GM23338 (cell line): ENCODE measurements at regions not wholly inside any gene's neighbourhood (a gene's known extent, or its start where the extent isn't known, plus 50 kb on each side); places are given as distances from the start of the nearest gene placed in this dataset.

Source experiments
- ATAC-seq: fragments of 200-7000 bp; cut with Tn5 transposase; 3 replicates; pipeline ENCODE4 v1.9.1; 2020
- DNase-seq: peaks from one replicate; pipeline ENCODE4 v3.0.0-alpha.2; 2015; ENCODE audit warnings: low spot score
- H2AFZ ChIP-seq: fragments of 200-600 bp; sonication (generic); 2 replicates; pipeline ENCODE4 v1.8.0; 2016; ENCODE audit warnings: antibody characterized with exemption, mild to moderate bottlenecking, moderate library complexity
- H3F3A ChIP-seq: fragments of 200-600 bp; sonication (generic); replicated peaks from 2 replicates; pipeline ENCODE4 v1.8.0; 2017; ENCODE audit warnings: antibody characterized with exemption, mixed run types, low read depth
- H3K27ac ChIP-seq: fragments of 200-600 bp; sonication (generic); 2 replicates; pipeline ENCODE4 v1.6.1; 2016; ENCODE audit warnings: low read depth
- H3K27me3 ChIP-seq: fragments of 200-600 bp; sonication (generic); 2 replicates; pipeline ENCODE4 v1.8.0; 2016; ENCODE audit warnings: mild to moderate bottlenecking, mixed run types, moderate library complexity; ENCODE audit not compliant: insufficient read depth
- H3K36me3 ChIP-seq: fragments of 200-600 bp; sonication (generic); 2 replicates; pipeline ENCODE4 v1.8.0; 2016; ENCODE audit warnings: mild to moderate bottlenecking; ENCODE audit not compliant: insufficient read depth
- H3K4me1 ChIP-seq: fragments of 200-600 bp; sonication (generic); 2 replicates; pipeline ENCODE4 v1.8.0; 2016; ENCODE audit warnings: mild to moderate bottlenecking, moderate library complexity; ENCODE audit not compliant: insufficient read depth
- H3K4me2 ChIP-seq: fragments of 200-600 bp; sonication (generic); 2 replicates; pipeline ENCODE4 v1.7.1; 2017; ENCODE audit warnings: mixed run types
- H3K4me3 ChIP-seq: fragments of 200-600 bp; sonication (generic); 2 replicates; pipeline ENCODE4 v1.6.1; 2016; ENCODE audit warnings: mixed run types
- H3K79me2 ChIP-seq: fragments of 200-600 bp; sonication (generic); replicated peaks from 2 replicates; pipeline ENCODE4 v1.8.0; 2017; ENCODE audit warnings: mild to moderate bottlenecking; ENCODE audit not compliant: insufficient read depth
- H3K9me2 ChIP-seq: fragments of 200-600 bp; sonication (generic); 2 replicates; pipeline ENCODE4 v1.8.0; 2017; ENCODE audit not compliant: insufficient read depth
- H4K20me1 ChIP-seq: fragments of 200-600 bp; sonication (generic); replicated peaks from 2 replicates; pipeline ENCODE4 v1.8.0; 2017; ENCODE audit warnings: mild to moderate bottlenecking; ENCODE audit not compliant: insufficient read depth
- H3K27ac Mint-ChIP-seq: 2 replicates; pipeline ENCODE4 v1.8.0; 2020; ENCODE audit warnings: inconsistent platforms, mild to moderate bottlenecking, moderate library complexity, mixed read lengths
- H3K27me3 Mint-ChIP-seq: 3 replicates; pipeline ENCODE4 v1.8.0; 2022; ENCODE audit warnings: low read depth, mild to moderate bottlenecking, moderate library complexity, mixed read lengths, inconsistent platforms; ENCODE audit not compliant: insufficient read depth, poor library complexity
- H3K36me3 Mint-ChIP-seq: 3 replicates; pipeline ENCODE4 v1.8.0; 2021; ENCODE audit warnings: low read depth, mild to moderate bottlenecking, inconsistent platforms, moderate library complexity, mixed read lengths
- H3K4me1 Mint-ChIP-seq: 3 replicates; pipeline ENCODE4 v1.8.0; 2020; ENCODE audit warnings: mild to moderate bottlenecking, inconsistent platforms, mixed read lengths
- H3K4me3 Mint-ChIP-seq: 3 replicates; pipeline ENCODE4 v1.8.0; 2021; ENCODE audit warnings: moderate library complexity, mild to moderate bottlenecking, inconsistent platforms, mixed read lengths
- H3K9me3 Mint-ChIP-seq: 3 replicates; pipeline ENCODE4 v1.8.0; 2020; ENCODE audit warnings: moderate library complexity, mild to moderate bottlenecking, inconsistent platforms, mixed read lengths
- CREB1 ChIP-seq: fragments of 250-450 bp; sonication (Bioruptor Pico); IDR thresholded peaks from 2 replicates; pipeline ENCODE4 v1.5.0; 2020; ENCODE audit warnings: low read depth, mild to moderate bottlenecking, moderate library complexity
- ETS1 ChIP-seq: IDR thresholded peaks from 2 replicates; pipeline ENCODE4 v1.6.1; 2016; ENCODE audit warnings: antibody characterized with exemption
- EZH2 ChIP-seq: fragments of 200-600 bp; sonication (generic); IDR thresholded peaks from one replicate; pipeline ENCODE4 v1.8.0; 2017; ENCODE audit warnings: antibody characterized with exemption, mild to moderate bottlenecking, low read depth; ENCODE audit not compliant: unreplicated experiment
- EZH2phosphoT487 ChIP-seq: fragments of 200-600 bp; sonication (generic); IDR thresholded peaks from one replicate; pipeline ENCODE4 v1.8.1; 2018; ENCODE audit warnings: antibody characterized with exemption; ENCODE audit not compliant: unreplicated experiment
- JUNB ChIP-seq: IDR thresholded peaks from one replicate; pipeline ENCODE4 v1.6.1; 2016; ENCODE audit warnings: antibody characterized with exemption; ENCODE audit not compliant: unreplicated experiment
- NANOG ChIP-seq: IDR thresholded peaks from 2 replicates; pipeline ENCODE4 v1.6.1; 2016; ENCODE audit warnings: antibody characterized with exemption, borderline replicate concordance
- STAT1 ChIP-seq: IDR thresholded peaks from one replicate; pipeline ENCODE4 v1.6.1; 2016; ENCODE audit warnings: antibody characterized with exemption; ENCODE audit not compliant: unreplicated experiment
- ZNF114 ChIP-seq: fragments of 250-450 bp; sonication (Bioruptor Pico); IDR thresholded peaks from 2 replicates; pipeline ENCODE4 v1.5.0; 2020; ENCODE audit warnings: mild to moderate bottlenecking, moderate library complexity
- ZNF331 ChIP-seq: fragments of 250-450 bp; sonication (Bioruptor Pico); IDR thresholded peaks from 2 replicates; pipeline ENCODE4 v1.5.0; 2020; ENCODE audit warnings: low read depth, mild to moderate bottlenecking, moderate library complexity
- TF ChIP-seq, protein P1 (sequence below): fragments of 250-450 bp; sonication (Bioruptor Pico); IDR thresholded peaks from 2 replicates; pipeline ENCODE4 v1.5.0; 2020; ENCODE audit warnings: mild to moderate bottlenecking, moderate library complexity

DNA sequence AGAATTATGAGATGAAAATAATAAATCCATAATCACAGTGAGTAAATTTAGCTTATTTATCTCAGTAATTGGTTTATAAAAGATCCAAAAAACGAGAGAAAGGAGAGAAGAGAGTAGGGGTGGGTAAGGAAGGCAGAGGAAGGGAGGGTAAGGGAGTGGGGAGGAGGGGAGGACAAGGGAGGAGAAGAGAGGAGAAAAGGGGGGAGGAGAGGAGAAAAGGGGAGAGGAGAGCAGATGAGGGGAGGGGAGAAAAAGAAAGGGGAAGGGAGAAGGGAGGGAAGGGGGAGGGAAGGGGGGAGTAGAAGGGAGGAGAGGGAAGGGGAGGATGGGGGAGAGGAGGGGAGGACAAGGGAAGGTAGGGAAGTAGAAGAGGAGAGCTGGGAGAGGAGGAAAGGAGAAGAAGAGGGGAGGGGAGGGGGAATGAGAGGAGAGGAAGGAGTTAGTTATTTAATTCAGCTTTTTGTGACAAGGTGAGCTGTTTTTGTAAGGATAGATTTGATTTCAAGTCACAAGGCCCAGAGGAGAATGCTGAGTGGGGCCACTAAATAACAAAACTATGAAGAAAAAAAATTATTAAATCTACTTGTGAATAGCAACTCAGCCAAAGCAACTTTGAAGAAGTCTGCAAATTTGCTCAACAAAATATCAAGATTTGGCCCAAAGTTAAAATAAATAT, 454.3 kb downstream of the ARAP2 start:
- no peak for ATAC-seq
- H3K27ac ChIP-seq = no peak overlapping the region
- TF ChIP-seq JUNB (no peak), EZH2 (no peak)
- Mint-ChIP-seq H3K27ac (no peak overlapping the region), H3K4me3 (no peak overlapping the region), H3K27me3 (no peaks in the 10 kb centered on the region), H3K9me3 (peaks cover 4% of the 10 kb centered on the region; the same call in 2 of the 3 replicates), H3K36me3 (no peaks in the 10 kb centered on the region), H3K4me1 (no peaks in the 10 kb centered on the region)
- H3K36me3 ChIP-seq = no peaks in the 10 kb centered on the region
- H2AFZ ChIP-seq = no peak overlapping the region
- H4K20me1 ChIP-seq = no peaks in the 10 kb centered on the region
- DNase-seq = no peak
- no peaks in the 10 kb centered on the region for H3F3A ChIP-seq
- no peak overlapping the region for H3K4me3 ChIP-seq
- no peaks in the 10 kb centered on the region for H3K27me3 ChIP-seq
- H3K4me1 ChIP-seq = no peaks in the 10 kb centered on the region
- H3K79me2 ChIP-seq = no peaks in the 10 kb centered on the region
- no peaks in the 10 kb centered on the region for H3K9me2 ChIP-seq
- H3K4me2 ChIP-seq = no peak overlapping the region

DNA sequence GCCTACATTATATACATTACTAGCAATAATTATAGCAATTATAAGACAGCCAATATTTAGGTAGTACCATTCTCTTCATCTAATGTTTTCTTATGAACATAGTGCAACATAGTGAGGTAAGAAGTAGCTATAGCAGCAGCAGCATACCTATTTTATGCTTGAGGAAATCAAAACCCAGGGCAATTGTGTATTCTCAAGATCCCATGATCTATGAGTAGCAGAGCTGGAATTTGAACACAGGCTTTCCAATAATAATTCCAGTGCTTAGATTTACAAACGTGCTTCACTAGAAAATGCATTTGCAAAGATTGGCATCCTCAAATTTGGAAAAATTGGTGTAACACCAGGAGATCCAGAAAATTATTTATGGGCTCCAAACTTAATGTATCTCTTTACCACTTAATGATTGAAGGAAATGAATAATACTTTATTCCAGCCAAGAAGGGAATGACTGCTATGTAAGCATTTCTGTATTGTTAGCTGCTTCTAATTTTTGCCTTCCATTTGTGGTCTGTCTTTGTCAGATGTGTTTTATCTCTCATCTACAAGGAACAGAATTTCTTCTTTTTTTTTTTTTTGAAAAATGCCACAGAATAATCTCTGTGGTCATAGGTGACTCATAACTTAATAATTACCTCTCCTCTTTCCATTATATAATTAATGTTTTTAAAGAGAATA, 451.1 kb downstream of the ARAP2 start:
- Histone ChIP-seq H3K4me3 (no peak overlapping the region), H3K4me1 (no peaks in the 10 kb centered on the region), H3F3A (no peaks in the 10 kb centered on the region), H3K27me3 (no peaks in the 10 kb centered on the region), H3K36me3 (no peaks in the 10 kb centered on the region), H2AFZ (no peak overlapping the region), H3K9me2 (no peaks in the 10 kb centered on the region), H4K20me1 (no peaks in the 10 kb centered on the region), H3K4me2 (no peak overlapping the region), H3K79me2 (no peaks in the 10 kb centered on the region), H3K27ac (no peak overlapping the region)
- ATAC-seq (no peak), DNase-seq (no peak)
- Mint-ChIP-seq H3K4me3 (no peak overlapping the region), H3K9me3 (peaks cover 23% of the 10 kb centered on the region), H3K4me1 (no peaks in the 10 kb centered on the region), H3K36me3 (peaks cover 13% of the 10 kb centered on the region; the same call in 2 of the 3 replicates), H3K27ac (no peak overlapping the region), H3K27me3 (no peaks in the 10 kb centered on the region)
- no peak for TF ChIP-seq STAT1
- TF ChIP-seq NANOG = no peak
- TF ChIP-seq CREB1 (CRISPR knock-in tag) = no peak
- TF ChIP-seq, protein P1, sequence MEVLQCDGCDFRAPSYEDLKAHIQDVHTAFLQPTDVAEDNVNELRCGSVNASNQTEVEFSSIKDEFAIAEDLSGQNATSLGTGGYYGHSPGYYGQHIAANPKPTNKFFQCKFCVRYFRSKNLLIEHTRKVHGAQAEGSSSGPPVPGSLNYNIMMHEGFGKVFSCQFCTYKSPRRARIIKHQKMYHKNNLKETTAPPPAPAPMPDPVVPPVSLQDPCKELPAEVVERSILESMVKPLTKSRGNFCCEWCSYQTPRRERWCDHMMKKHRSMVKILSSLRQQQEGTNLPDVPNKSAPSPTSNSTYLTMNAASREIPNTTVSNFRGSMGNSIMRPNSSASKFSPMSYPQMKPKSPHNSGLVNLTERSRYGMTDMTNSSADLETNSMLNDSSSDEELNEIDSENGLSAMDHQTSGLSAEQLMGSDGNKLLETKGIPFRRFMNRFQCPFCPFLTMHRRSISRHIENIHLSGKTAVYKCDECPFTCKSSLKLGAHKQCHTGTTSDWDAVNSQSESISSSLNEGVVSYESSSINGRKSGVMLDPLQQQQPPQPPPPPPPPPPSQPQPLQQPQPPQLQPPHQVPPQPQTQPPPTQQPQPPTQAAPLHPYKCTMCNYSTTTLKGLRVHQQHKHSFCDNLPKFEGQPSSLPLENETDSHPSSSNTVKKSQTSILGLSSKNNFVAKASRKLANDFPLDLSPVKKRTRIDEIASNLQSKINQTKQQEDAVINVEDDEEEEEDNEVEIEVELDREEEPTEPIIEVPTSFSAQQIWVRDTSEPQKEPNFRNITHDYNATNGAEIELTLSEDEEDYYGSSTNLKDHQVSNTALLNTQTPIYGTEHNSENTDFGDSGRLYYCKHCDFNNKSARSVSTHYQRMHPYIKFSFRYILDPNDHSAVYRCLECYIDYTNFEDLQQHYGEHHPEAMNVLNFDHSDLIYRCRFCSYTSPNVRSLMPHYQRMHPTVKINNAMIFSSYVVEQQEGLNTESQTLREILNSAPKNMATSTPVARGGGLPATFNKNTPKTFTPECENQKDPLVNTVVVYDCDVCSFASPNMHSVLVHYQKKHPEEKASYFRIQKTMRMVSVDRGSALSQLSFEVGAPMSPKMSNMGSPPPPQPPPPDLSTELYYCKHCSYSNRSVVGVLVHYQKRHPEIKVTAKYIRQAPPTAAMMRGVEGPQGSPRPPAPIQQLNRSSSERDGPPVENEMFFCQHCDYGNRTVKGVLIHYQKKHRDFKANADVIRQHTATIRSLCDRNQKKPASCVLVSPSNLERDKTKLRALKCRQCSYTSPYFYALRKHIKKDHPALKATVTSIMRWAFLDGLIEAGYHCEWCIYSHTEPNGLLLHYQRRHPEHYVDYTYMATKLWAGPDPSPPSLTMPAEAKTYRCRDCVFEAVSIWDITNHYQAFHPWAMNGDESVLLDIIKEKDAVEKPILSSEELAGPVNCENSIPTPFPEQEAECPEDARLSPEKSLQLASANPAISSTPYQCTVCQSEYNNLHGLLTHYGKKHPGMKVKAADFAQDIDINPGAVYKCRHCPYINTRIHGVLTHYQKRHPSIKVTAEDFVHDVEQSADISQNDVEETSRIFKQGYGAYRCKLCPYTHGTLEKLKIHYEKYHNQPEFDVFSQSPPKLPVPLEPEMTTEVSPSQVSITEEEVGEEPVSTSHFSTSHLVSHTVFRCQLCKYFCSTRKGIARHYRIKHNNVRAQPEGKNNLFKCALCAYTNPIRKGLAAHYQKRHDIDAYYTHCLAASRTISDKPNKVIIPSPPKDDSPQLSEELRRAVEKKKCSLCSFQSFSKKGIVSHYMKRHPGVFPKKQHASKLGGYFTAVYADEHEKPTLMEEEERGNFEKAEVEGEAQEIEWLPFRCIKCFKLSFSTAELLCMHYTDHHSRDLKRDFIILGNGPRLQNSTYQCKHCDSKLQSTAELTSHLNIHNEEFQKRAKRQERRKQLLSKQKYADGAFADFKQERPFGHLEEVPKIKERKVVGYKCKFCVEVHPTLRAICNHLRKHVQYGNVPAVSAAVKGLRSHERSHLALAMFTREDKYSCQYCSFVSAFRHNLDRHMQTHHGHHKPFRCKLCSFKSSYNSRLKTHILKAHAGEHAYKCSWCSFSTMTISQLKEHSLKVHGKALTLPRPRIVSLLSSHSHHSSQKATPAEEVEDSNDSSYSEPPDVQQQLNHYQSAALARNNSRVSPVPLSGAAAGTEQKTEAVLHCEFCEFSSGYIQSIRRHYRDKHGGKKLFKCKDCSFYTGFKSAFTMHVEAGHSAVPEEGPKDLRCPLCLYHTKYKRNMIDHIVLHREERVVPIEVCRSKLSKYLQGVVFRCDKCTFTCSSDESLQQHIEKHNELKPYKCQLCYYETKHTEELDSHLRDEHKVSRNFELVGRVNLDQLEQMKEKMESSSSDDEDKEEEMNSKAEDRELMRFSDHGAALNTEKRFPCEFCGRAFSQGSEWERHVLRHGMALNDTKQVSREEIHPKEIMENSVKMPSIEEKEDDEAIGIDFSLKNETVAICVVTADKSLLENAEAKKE = no peak
- no peak for TF ChIP-seq EZH2phosphoT487
- no peak for TF ChIP-seq ZNF114 (CRISPR knock-in tag)
- no peak for TF ChIP-seq JUNB
- no peak for TF ChIP-seq ETS1
- TF ChIP-seq ZNF331 = no peak
